Liver (tissue), 8 donors: ENCODE measurements at regions not wholly inside any gene's neighbourhood (a gene's known extent, or its start where the extent isn't known, plus 50 kb on each side); places are given as distances from the start of the nearest gene placed in this dataset.

Source experiments
- DNase-seq: peaks from one replicate; pipeline ENCODE4 v3.0.0-alpha.2; 2017; ENCODE audit warnings: low spot score
- H3K27ac ChIP-seq, 2 donors: one replicate each; pipeline ENCODE4 v1.7.0; 2013; ENCODE audit warnings: inconsistent platforms in 2 of 2, low read length in 2 of 2, control low read depth in 1 of 2, low read depth in 1 of 2, mild to moderate bottlenecking in 1 of 2
- H3K27me3 ChIP-seq, 4 donors: one replicate each; pipeline versions ENCODE4 v1.6.1 to v1.7.0; 2013; ENCODE audit warnings: low read length in 3 of 4, inconsistent platforms in 1 of 4, mild to moderate bottlenecking in 1 of 4, moderate library complexity in 1 of 4; ENCODE audit not compliant: control insufficient read depth in 4 of 4, insufficient read depth in 4 of 4
- H3K36me3 ChIP-seq, 4 donors: one replicate each; pipeline versions ENCODE4 v1.6.1 to v1.7.0; 2013; ENCODE audit warnings: low read length in 3 of 4, mild to moderate bottlenecking in 3 of 4, low read depth in 1 of 4, moderate library complexity in 1 of 4; ENCODE audit not compliant: control insufficient read depth in 4 of 4, insufficient read depth in 3 of 4
- H3K4me1 ChIP-seq, 4 donors: one replicate each; pipeline versions ENCODE4 v1.6.1 to v1.7.0; 2013; ENCODE audit warnings: low read length in 3 of 4, mild to moderate bottlenecking in 3 of 4, moderate library complexity in 1 of 4; ENCODE audit not compliant: control insufficient read depth in 4 of 4, insufficient read depth in 4 of 4
- H3K4me3 ChIP-seq, 3 donors: one replicate each; pipeline versions ENCODE4 v1.6.1 to v1.7.0; 2013; ENCODE audit warnings: low read length in 3 of 3, control low read depth in 1 of 3, low read depth in 1 of 3, mild to moderate bottlenecking in 1 of 3
- H3K9ac ChIP-seq, 2 donors: one replicate each; pipeline ENCODE4 v1.7.0; 2013; ENCODE audit warnings: low read length in 2 of 2, mild to moderate bottlenecking in 2 of 2, moderate library complexity in 2 of 2, control low read depth in 1 of 2, low read depth in 1 of 2
- H3K9me3 ChIP-seq, 4 donors: one replicate each; pipeline versions ENCODE4 v1.6.1 to v1.7.0; 2013; ENCODE audit warnings: low read length in 3 of 4; ENCODE audit not compliant: control insufficient read depth in 4 of 4
- CTCF ChIP-seq: fragments of 150-350 bp; IDR thresholded peaks from 2 replicates; pipeline ENCODE4 v1.5.1; 2017; ENCODE audit warnings: improper control_type of control experiment, low read depth, low read length; ENCODE audit not compliant: missing input control
- EGR1 ChIP-seq, 2 donors: IDR thresholded peaks; 2 replicates each; pipeline ENCODE4 v1.6.1; 2016 to 2018; ENCODE audit warnings: antibody characterized with exemption in 2 of 2, low read depth in 2 of 2
- FOXA1 ChIP-seq: IDR thresholded peaks from 2 replicates; pipeline ENCODE4 v1.6.1; 2016; ENCODE audit warnings: antibody characterized with exemption
- FOXA2 ChIP-seq: IDR thresholded peaks from 2 replicates; pipeline ENCODE4 v1.6.1; 2016; ENCODE audit warnings: antibody characterized with exemption
- GABPA ChIP-seq, 2 donors: IDR thresholded peaks in 1 of 2; conservative IDR thresholded peaks in 1 of 2; 2 replicates each; pipeline ENCODE4 v1.6.1; 2016; ENCODE audit warnings: antibody characterized with exemption in 2 of 2, mild to moderate bottlenecking in 1 of 2, moderate library complexity in 1 of 2
- HNF4A ChIP-seq, 2 donors: conservative IDR thresholded peaks; 2 replicates each; pipeline ENCODE4 v1.6.1; 2016; ENCODE audit warnings: antibody characterized with exemption in 2 of 2, mild to moderate bottlenecking in 2 of 2
- JUND ChIP-seq, 2 donors: IDR thresholded peaks; 2 replicates each; pipeline ENCODE4 v1.6.1; 2016; ENCODE audit warnings: antibody characterized with exemption in 2 of 2
- MAX ChIP-seq: IDR thresholded peaks from 2 replicates; pipeline ENCODE4 v1.6.1; 2016; ENCODE audit warnings: antibody characterized with exemption
- NR2F2 ChIP-seq: IDR thresholded peaks from 2 replicates; pipeline ENCODE4 v1.6.1; 2016; ENCODE audit warnings: antibody characterized with exemption
- RAD21 ChIP-seq, 2 donors: IDR thresholded peaks; 2 replicates each; pipeline ENCODE4 v1.6.1; 2016; ENCODE audit warnings: antibody characterized with exemption in 2 of 2, mild to moderate bottlenecking in 2 of 2
- REST ChIP-seq: IDR thresholded peaks from 2 replicates; pipeline ENCODE4 v1.6.1; 2016; ENCODE audit warnings: antibody characterized with exemption, mild to moderate bottlenecking
- RXRA ChIP-seq, 2 donors: IDR thresholded peaks; 2 replicates each; pipeline ENCODE4 v1.6.1; 2017 to 2018; ENCODE audit warnings: antibody characterized with exemption in 2 of 2, mild to moderate bottlenecking in 1 of 2
- SP1 ChIP-seq: IDR thresholded peaks from 2 replicates; pipeline ENCODE4 v1.6.1; 2018; ENCODE audit warnings: antibody characterized with exemption, mild to moderate bottlenecking
- TAF1 ChIP-seq: conservative IDR thresholded peaks from 2 replicates; pipeline ENCODE4 v1.6.1; 2016; ENCODE audit warnings: antibody characterized with exemption, mild to moderate bottlenecking
- YY1 ChIP-seq: IDR thresholded peaks from 2 replicates; pipeline ENCODE4 v1.6.1; 2016; ENCODE audit warnings: antibody characterized with exemption, mild to moderate bottlenecking
- ZBTB33 ChIP-seq: IDR thresholded peaks from 2 replicates; pipeline ENCODE4 v1.6.1; 2016; ENCODE audit warnings: antibody characterized with exemption
- WGBS: extraction: QIAGEN DNeasy Blood & Tissue Kit; methylation state at CpG from one replicate; pipeline ENCODE4 v1.1.7; 2013; 5-methylcytosine and 5-hydroxymethylcytosine counted together
- TF ChIP-seq, protein P1 (sequence below): IDR thresholded peaks from 2 replicates; pipeline ENCODE4 v1.6.1; 2016; ENCODE audit warnings: antibody characterized with exemption
- donor health status: healthy.
- donor health status: healthy.
- donor health status: healthy.
- donor health status: healthy.
- donor health status: healthy.

DNA sequence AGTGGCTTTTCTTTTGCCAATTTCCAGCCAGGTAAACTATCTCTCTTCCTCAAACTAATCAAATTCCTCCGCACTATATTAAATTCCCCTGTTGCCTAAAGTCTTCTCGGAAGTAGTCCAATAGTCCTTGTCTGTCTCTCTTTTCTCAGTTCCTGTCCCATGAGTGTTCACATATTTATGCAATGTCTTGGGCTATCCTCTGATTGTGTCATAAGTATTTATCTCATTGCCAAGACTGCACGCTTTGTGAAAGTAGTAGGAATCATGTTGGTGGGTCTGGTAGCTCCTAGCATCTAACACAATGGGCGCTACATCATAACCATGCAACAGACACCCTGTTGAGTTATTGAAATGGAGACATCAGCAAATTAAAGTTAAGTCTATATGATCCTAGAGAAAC, 59.9 kb upstream of the POU3F3 start:
- Histone ChIP-seq H3K27ac (no peak overlapping the region), H3K36me3 (no peaks in the 10 kb centered on the region), H3K4me3 (no peak overlapping the region), H3K9me3 (peaks cover 0 to 3% (median 0%) of the 10 kb centered on the region in 4 donors), H3K9ac (no peak overlapping the region), H3K27me3 (peaks cover 0 to 7% (median 2%) of the 10 kb centered on the region in 4 donors), H3K4me1 (no peaks in the 10 kb centered on the region)
- WGBS: 79% methylated on average over 4 of the region's 4 CpGs
- TF ChIP-seq, protein P1, sequence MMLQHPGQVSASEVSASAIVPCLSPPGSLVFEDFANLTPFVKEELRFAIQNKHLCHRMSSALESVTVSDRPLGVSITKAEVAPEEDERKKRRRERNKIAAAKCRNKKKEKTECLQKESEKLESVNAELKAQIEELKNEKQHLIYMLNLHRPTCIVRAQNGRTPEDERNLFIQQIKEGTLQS: no peak
- TF ChIP-seq REST (no peak), FOXA2 (no peak), RAD21 (IDR thresholded peaks at IDR 0.05) (no peak), SP1 (no peak), GABPA (IDR thresholded peaks at IDR 0.05 in 1 of 2, conservative IDR thresholded peaks at IDR 0.05 in 1 of 2) (no peak), HNF4A (conservative IDR thresholded peaks at IDR 0.05) (no peak), JUND (IDR thresholded peaks at IDR 0.05) (no peak), MAX (no peak), EGR1 (IDR thresholded peaks at IDR 0.05; ENCODE audit: low read depth in 2 of 2) (no peak), TAF1 (no peak), ZBTB33 (no peak), CTCF (no peak), NR2F2 (no peak), RXRA (IDR thresholded peaks at IDR 0.05) (no peak)
- DNase-seq: no peak

- DNase-seq: no peak
- WGBS: 73% methylated on average over 2 of the region's 2 CpGs
- no peak for TF ChIP-seq TAF1
- TF ChIP-seq JUND (IDR thresholded peaks at IDR 0.05): no peak
- no peak for TF ChIP-seq RXRA (IDR thresholded peaks at IDR 0.05)
- TF ChIP-seq CTCF: no peak
- TF ChIP-seq, protein P1: no peak
- TF ChIP-seq ZBTB33: no peak
- TF ChIP-seq FOXA1: no peak
- no peak for TF ChIP-seq HNF4A (conservative IDR thresholded peaks at IDR 0.05)
- TF ChIP-seq YY1: no peak
- TF ChIP-seq FOXA2: no peak
- no peak for TF ChIP-seq MAX
- no peak for TF ChIP-seq EGR1 (IDR thresholded peaks at IDR 0.05; ENCODE audit: low read depth in 2 of 2)
- TF ChIP-seq SP1: no peak
- TF ChIP-seq NR2F2: no peak
- no peak overlapping the region for H3K27ac ChIP-seq
- no peaks in the 10 kb centered on the region for H3K4me1 ChIP-seq
- H3K27me3 ChIP-seq: peaks cover 0 to 7% (median 2%) of the 10 kb centered on the region in 4 donors
- H3K9ac ChIP-seq: no peak overlapping the region
- peaks cover 0 to 3% (median 0%) of the 10 kb centered on the region in 4 donors for H3K9me3 ChIP-seq
- no peaks in the 10 kb centered on the region for H3K36me3 ChIP-seq
- H3K4me3 ChIP-seq: no peak overlapping the region
These were observed 59.5 kb upstream of the POU3F3 start for GRCh38 chr2:104794441-104794840.
